ENCODE measurements at regions not wholly inside any gene's neighbourhood (a gene's known extent, or its start where the extent isn't known, plus 50 kb on each side); places are given as distances from the start of the nearest gene placed in this dataset.

GRCh38 chr13:80585531-80585930, 244.6 kb upstream of the SPRY2 start:
- TF ChIP-seq CTCF (IDR thresholded peaks at IDR 0.05) = no peak
- TF ChIP-seq POLR2A (IDR thresholded peaks at IDR 0.05) = no peak
